Keratinocyte (primary cell): ENCODE measurements at regions not wholly inside any gene's neighbourhood (a gene's known extent, or its start where the extent isn't known, plus 50 kb on each side); places are given as distances from the start of the nearest gene placed in this dataset.

ENCODE experiments used
- EZH2 ChIP-seq: IDR thresholded peaks from one replicate; pipeline ENCODE4 v1.6.1; 2012; ENCODE audit warnings: inconsistent platforms, mild to moderate bottlenecking, low read length, moderate library complexity
- TF ChIP-seq, protein P1 (sequence below), 3 experiments: IDR thresholded peaks in 1 of 3; conservative IDR thresholded peaks in 1 of 3; optimal IDR thresholded peaks in 1 of 3; 2 replicates in 2 of 3; 3 replicates in 1 of 3; pipeline versions ENCODE3 to v1.5.1; 2011; ENCODE audit warnings: low read length in 3 of 3, mild to moderate bottlenecking in 3 of 3, moderate library complexity in 2 of 3, control low read depth in 1 of 3, inconsistent platforms in 1 of 3; ENCODE audit not compliant: insufficient read depth in 2 of 3; ENCODE audit errors: extremely low read depth in 1 of 3

DNA sequence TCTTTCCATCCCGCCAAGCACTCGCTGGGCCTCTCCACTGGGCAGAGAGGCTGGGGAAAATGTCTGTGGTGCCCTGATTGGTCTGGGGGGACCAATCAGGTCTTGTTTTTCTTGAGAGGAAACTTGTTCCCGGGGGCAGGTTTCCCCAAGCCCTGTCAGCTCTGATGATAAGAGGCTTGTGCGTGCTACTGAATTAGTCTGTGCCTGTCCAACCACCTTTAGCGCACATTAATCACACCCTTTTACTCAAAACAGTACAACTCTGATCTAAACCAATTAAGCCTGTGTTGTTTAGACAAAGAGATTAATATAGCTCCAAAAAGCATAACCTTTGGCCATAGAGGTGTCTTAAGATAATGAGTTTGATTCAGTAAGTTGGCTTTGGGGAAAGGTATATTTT is 580.4 kb downstream of the VRK1 start:
- TF ChIP-seq, protein P1, sequence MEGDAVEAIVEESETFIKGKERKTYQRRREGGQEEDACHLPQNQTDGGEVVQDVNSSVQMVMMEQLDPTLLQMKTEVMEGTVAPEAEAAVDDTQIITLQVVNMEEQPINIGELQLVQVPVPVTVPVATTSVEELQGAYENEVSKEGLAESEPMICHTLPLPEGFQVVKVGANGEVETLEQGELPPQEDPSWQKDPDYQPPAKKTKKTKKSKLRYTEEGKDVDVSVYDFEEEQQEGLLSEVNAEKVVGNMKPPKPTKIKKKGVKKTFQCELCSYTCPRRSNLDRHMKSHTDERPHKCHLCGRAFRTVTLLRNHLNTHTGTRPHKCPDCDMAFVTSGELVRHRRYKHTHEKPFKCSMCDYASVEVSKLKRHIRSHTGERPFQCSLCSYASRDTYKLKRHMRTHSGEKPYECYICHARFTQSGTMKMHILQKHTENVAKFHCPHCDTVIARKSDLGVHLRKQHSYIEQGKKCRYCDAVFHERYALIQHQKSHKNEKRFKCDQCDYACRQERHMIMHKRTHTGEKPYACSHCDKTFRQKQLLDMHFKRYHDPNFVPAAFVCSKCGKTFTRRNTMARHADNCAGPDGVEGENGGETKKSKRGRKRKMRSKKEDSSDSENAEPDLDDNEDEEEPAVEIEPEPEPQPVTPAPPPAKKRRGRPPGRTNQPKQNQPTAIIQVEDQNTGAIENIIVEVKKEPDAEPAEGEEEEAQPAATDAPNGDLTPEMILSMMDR (optimal IDR thresholded peaks at IDR 0.05 in 1 of 3, IDR thresholded peaks at IDR 0.05 in 1 of 3, conservative IDR thresholded peaks at IDR 0.05 in 1 of 3; ENCODE audit: extremely low read depth in 1 of 3, insufficient read depth in 2 of 3, low read length in 3 of 3), result no peak
- no peak for TF ChIP-seq EZH2
